ENCODE measurements at regions not wholly inside any gene's neighbourhood (a gene's known extent, or its start where the extent isn't known, plus 50 kb on each side); places are given as distances from the start of the nearest gene placed in this dataset.

DNA sequence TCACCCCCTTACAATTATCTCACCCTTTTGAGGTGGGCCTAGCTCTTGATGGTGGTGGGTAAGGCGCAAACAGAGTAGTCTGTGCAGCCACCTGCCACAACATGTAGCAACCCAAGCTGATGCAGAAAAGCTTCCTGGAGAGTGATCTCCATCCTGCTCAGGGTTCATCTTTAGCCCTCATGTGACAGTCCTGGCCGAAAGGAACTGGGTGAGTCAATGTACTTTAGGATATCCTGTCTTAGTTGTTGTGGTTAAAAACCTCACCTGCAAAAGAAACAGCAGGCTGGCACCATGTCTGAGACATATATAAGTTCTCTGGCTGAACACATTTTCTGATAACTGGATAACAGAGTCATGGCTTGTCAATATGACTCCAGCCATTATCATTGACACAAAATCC is 183.5 kb upstream of the CPHXL start:
- no peak for TF ChIP-seq POLR2A (IDR thresholded peaks at IDR 0.05)
- TF ChIP-seq, protein P1, sequence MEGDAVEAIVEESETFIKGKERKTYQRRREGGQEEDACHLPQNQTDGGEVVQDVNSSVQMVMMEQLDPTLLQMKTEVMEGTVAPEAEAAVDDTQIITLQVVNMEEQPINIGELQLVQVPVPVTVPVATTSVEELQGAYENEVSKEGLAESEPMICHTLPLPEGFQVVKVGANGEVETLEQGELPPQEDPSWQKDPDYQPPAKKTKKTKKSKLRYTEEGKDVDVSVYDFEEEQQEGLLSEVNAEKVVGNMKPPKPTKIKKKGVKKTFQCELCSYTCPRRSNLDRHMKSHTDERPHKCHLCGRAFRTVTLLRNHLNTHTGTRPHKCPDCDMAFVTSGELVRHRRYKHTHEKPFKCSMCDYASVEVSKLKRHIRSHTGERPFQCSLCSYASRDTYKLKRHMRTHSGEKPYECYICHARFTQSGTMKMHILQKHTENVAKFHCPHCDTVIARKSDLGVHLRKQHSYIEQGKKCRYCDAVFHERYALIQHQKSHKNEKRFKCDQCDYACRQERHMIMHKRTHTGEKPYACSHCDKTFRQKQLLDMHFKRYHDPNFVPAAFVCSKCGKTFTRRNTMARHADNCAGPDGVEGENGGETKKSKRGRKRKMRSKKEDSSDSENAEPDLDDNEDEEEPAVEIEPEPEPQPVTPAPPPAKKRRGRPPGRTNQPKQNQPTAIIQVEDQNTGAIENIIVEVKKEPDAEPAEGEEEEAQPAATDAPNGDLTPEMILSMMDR (IDR thresholded peaks at IDR 0.05): no peak
